ENCODE measurements at regions not wholly inside any gene's neighbourhood (a gene's known extent, or its start where the extent isn't known, plus 50 kb on each side); places are given as distances from the start of the nearest gene placed in this dataset.

GRCh38 chr6:14888575-14889000 is 357.3 kb upstream of the JARID2 start:
- TF ChIP-seq CTCF (IDR thresholded peaks at IDR 0.05; ENCODE audit: insufficient read depth, low read length) (no peak), POLR2AphosphoS5 (IDR thresholded peaks at IDR 0.05; ENCODE audit: low read depth) (no peak), REST (IDR thresholded peaks at IDR 0.05; ENCODE audit: insufficient replicate concordance, low read depth) (no peak), SPI1 (IDR thresholded peaks at IDR 0.05; ENCODE audit: borderline replicate concordance, low read depth) (no peak)

Measured in HL-60 (cell line).